ENCODE measurements at regions not wholly inside any gene's neighbourhood (a gene's known extent, or its start where the extent isn't known, plus 50 kb on each side); places are given as distances from the start of the nearest gene placed in this dataset.
"Not testable (repeated sequence)": the region's sequence is repeated elsewhere in the genome, so short reads cannot be mapped to it uniquely, and the experiment has no call there.

- no peak for ATAC-seq
- no peak overlapping the region for H3K4me3 Mint-ChIP-seq
Observed at GRCh38 chr20:40900666-40901215, 127.9 kb upstream of the TOP1 start.

GRCh38 chr20:40902661-40903060, 126.0 kb upstream of the TOP1 start:
- no peak for DNase-seq
- Mint-ChIP-seq H3K27me3 (peaks cover 5% of the 10 kb centered on the region), H3K4me1 (no peaks in the 10 kb centered on the region), H3K9me3 (peaks cover 0 to 11% of the 10 kb centered on the region in 2 donors), H3K4me3 (no peak overlapping the region), H3K27ac (no peak overlapping the region)
- no peak for ATAC-seq

More at GRCh38 chr20:40900666-40901215, 127.9 kb upstream of the TOP1 start:
- H3K27ac Mint-ChIP-seq, result peak overlapping the region in 1 of 2 donors; percentile 48
- DNase-seq, result no peak
- no peaks in the 10 kb centered on the region for H3K4me1 Mint-ChIP-seq
- H3K27me3 Mint-ChIP-seq, result peaks cover 6% of the 10 kb centered on the region
- H3K9me3 Mint-ChIP-seq, result peaks cover 0 to 3% of the 10 kb centered on the region in 2 donors

DNA sequence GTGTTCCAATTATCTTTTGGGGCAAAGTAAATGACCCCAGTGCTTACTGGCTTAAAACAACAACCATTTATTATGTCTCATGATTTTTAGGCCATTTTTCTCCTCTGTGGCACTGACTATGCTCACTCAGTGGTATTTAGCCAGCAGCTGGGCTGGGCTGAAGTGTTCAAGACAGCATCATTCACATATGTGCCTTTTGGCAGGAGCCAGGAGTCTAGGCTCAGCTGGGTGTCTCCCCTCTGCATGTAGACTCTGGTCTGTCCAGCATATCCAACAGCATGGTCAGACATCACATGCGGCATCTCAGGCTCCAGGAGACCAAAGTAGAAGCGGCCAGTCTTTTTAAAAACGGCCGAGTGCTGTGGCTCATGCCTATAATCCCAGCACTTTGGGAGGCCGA, 120.3 kb upstream of the TOP1 start:
- ATAC-seq (no peak), DNase-seq (no peak)
- Mint-ChIP-seq H3K9me3 (peaks cover 0 to 16% of the 10 kb centered on the region in 2 donors), H3K4me3 (no peak overlapping the region), H3K27me3 (peaks cover 22% of the 10 kb centered on the region), H3K27ac (no peak overlapping the region), H3K4me1 (peaks cover 6% of the 10 kb centered on the region)

GRCh38 chr20:40909489-40909888, 119.1 kb upstream of the TOP1 start:
- H3K27ac Mint-ChIP-seq, ATAC-seq, H3K4me3 Mint-ChIP-seq, H3K4me1 Mint-ChIP-seq, DNase-seq: not testable (repeated sequence)
- Mint-ChIP-seq H3K27me3 (peaks cover 22% of the 10 kb centered on the region), H3K9me3 (peaks cover 0 to 16% of the 10 kb centered on the region in 2 donors)

GRCh38 chr20:40910436-40910835, 118.2 kb upstream of the TOP1 start:
- peaks cover 0 to 16% of the 10 kb centered on the region in 2 donors for H3K9me3 Mint-ChIP-seq
- not testable (repeated sequence) for H3K4me3 Mint-ChIP-seq, ATAC-seq, DNase-seq, H3K4me1 Mint-ChIP-seq, H3K27ac Mint-ChIP-seq
- H3K27me3 Mint-ChIP-seq, result peaks cover 22% of the 10 kb centered on the region

DNA sequence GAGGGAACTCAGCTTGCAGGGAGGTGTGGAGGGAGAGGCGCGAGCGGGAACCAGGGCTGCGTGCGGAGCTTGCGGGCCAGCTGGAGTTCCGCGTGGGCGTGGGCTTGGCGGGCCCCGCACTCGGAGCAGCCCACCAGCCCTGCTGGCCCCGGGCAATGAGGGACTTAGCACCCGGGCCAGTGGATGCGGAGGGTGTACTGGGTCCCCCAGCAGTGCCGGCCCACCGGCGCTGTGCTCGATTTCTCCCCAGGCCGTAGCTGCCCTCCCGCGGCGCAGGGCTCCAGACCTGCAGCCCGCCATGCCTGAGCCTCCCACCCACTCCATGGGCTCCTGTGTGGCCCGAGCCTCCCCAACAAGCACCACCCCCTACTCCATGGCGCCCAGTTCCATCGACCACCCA, 117.5 kb upstream of the TOP1 start:
- not testable (repeated sequence) for ATAC-seq, H3K4me3 Mint-ChIP-seq
- peaks cover 22% of the 10 kb centered on the region for H3K27me3 Mint-ChIP-seq

DNA sequence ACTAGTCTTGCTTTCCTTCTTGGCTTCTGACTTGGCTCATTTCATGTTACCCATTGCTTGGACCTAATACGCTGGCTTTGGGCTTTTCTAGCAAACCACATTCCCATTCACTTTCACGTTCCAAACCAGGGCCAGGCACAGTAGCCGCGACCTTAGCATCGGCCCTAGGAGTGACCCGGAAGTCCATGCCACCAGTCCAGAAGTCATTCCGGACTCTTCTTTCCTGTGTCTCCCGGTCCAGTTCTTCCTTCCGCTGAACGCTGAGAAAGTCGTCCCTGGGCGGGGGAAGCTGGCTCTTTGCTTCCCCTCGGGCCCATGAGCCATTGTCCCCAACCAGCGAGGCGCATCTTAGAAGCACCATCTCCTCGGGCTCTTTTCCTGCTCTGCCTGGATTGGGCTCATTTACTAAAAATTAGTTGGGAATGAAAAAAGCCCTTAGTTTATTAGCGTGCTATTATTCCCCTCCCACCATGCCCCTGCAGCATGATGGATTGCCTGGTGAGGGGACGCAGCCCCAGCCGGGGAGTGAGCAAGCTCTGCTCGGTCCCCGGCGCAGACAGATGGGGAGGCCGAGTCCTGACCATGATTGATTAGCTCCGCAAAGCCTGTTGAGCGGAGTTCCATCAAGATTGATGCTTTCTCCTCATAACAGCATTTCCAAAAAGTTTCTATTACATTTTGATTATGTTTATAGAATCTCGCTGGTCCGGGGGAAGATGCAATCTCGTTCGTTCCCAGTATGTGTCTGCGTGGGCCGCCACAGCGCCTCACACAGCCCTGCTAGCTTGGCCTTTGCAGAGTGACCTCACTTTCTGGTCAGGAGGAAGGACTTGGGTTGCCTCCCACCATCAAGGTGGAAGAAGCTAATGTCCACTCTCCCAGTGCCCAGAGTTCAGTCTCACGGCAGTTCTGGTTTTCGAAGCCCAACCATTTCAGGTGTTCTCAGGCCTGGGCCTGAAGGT, 115.1 kb upstream of the TOP1 start:
- Mint-ChIP-seq H3K4me1 (peaks cover 6% of the 10 kb centered on the region), H3K27me3 (peaks cover 8% of the 10 kb centered on the region), H3K4me3 (no peak overlapping the region), H3K27ac (no peak overlapping the region), H3K9me3 (peaks cover 0 to 5% of the 10 kb centered on the region in 2 donors)
- DNase-seq (no peak), ATAC-seq (no peak)

More for the DNA sequence above, 117.5 kb upstream of the TOP1 start:
- not testable (repeated sequence) for DNase-seq, H3K9me3 Mint-ChIP-seq, H3K4me1 Mint-ChIP-seq, H3K27ac Mint-ChIP-seq

GRCh38 chr20:40915756-40916155, 112.9 kb upstream of the TOP1 start:
- Mint-ChIP-seq H3K4me3 (no peak overlapping the region), H3K27me3 (no peaks in the 10 kb centered on the region), H3K9me3 (peaks cover 0 to 5% of the 10 kb centered on the region in 2 donors), H3K27ac (no peak overlapping the region), H3K4me1 (no peaks in the 10 kb centered on the region)
- DNase-seq, result no peak
- no peak for ATAC-seq

DNA sequence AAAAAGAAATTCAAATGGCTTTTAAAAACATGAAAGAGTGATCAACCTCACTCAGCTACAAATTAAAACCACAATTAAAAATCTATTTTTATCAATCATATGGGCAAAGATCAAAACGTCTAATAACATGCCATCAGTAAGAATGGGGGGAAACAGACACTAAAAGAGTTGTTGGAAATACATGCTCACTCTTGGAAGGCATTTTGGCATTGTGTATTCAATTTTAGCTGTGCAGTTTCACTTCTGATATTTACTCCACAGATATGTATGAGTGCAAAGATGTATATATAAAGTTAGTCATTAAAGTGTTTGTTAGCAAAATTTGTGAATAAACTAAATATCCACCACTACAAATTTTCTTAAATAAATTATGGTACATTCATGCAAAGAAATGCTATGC, 112.3 kb upstream of the TOP1 start:
- H3K27ac Mint-ChIP-seq, result no peak overlapping the region
- no peak overlapping the region for H3K4me3 Mint-ChIP-seq
- DNase-seq (no peak), ATAC-seq (no peak)
- peaks cover 0 to 5% of the 10 kb centered on the region in 2 donors for H3K9me3 Mint-ChIP-seq
- H3K27me3 Mint-ChIP-seq, result no peaks in the 10 kb centered on the region
- no peaks in the 10 kb centered on the region for H3K4me1 Mint-ChIP-seq

- Mint-ChIP-seq H3K4me1 (no peaks in the 10 kb centered on the region), H3K27me3 (no peaks in the 10 kb centered on the region), H3K4me3 (no peak overlapping the region), H3K27ac (no peak overlapping the region), H3K9me3 (no peaks in the 10 kb centered on the region)
- ATAC-seq (no peak), DNase-seq (no peak)
Observed at GRCh38 chr20:40920291-40920690, 108.3 kb upstream of the TOP1 start.

DNA sequence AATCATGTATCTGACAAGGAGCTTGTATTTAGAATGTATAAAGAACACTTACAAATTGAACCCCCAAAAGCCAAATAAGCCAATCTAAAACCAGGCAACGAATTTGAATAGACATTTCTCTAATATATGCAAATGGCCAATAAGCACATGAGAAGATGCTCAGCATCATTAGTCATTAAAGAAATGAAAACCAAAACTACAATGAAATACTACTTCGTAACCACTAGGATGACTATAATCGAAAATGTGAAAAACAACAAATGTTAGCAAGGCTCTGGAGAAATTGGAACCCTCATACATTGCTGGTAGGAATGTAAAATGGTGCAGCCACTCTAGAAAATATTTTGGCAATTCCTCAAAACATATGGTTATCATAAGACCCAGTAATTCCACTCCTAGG, 105.8 kb upstream of the TOP1 start:
- Mint-ChIP-seq H3K4me1 (no peaks in the 10 kb centered on the region), H3K27me3 (no peaks in the 10 kb centered on the region), H3K4me3 (no peak overlapping the region), H3K27ac (no peak overlapping the region), H3K9me3 (no peaks in the 10 kb centered on the region)
- ATAC-seq (no peak), DNase-seq (no peak)

- H3K27ac Mint-ChIP-seq, result no peak overlapping the region
- ATAC-seq, result no peak
- DNase-seq, result no peak
- H3K9me3 Mint-ChIP-seq, result no peaks in the 10 kb centered on the region
- no peak overlapping the region for H3K4me3 Mint-ChIP-seq
- H3K4me1 Mint-ChIP-seq, result no peaks in the 10 kb centered on the region
- no peaks in the 10 kb centered on the region for H3K27me3 Mint-ChIP-seq
Observed at GRCh38 chr20:40925829-40926510, 102.7 kb upstream of the TOP1 start.

GRCh38 chr20:40926928-40927327, 101.7 kb upstream of the TOP1 start:
- DNase-seq (no peak), ATAC-seq (no peak)
- Mint-ChIP-seq H3K9me3 (no peaks in the 10 kb centered on the region), H3K4me3 (no peak overlapping the region), H3K4me1 (no peaks in the 10 kb centered on the region), H3K27me3 (no peaks in the 10 kb centered on the region), H3K27ac (no peak overlapping the region)

GRCh38 chr20:40930561-40930960, 98.1 kb upstream of the TOP1 start:
- Mint-ChIP-seq H3K9me3 (peaks cover 9 to 10% of the 10 kb centered on the region in 2 donors), H3K4me1 (no peaks in the 10 kb centered on the region), H3K27me3 (no peaks in the 10 kb centered on the region), H3K4me3 (no peak overlapping the region), H3K27ac (no peak overlapping the region)
- DNase-seq (no peak), ATAC-seq (no peak)

- H3K4me1 Mint-ChIP-seq, result no peaks in the 10 kb centered on the region
- no peak overlapping the region for H3K4me3 Mint-ChIP-seq
- no peaks in the 10 kb centered on the region for H3K27me3 Mint-ChIP-seq
- no peak overlapping the region for H3K27ac Mint-ChIP-seq
- DNase-seq, result no peak
- no peak for ATAC-seq
- peaks cover 9 to 10% of the 10 kb centered on the region in 2 donors for H3K9me3 Mint-ChIP-seq
Observed at GRCh38 chr20:40931410-40932044, 97.1 kb upstream of the TOP1 start.

Data from stimulated activated naive CD8-positive, alpha-beta T cell treated with anti-CD3 and anti-CD28 coated beads, Interleukin-15, amount 100 ng/mL, for 72 hours (primary cell).